D721Med (cell line): ENCODE measurements at regions not wholly inside any gene's neighbourhood (a gene's known extent, or its start where the extent isn't known, plus 50 kb on each side); places are given as distances from the start of the nearest gene placed in this dataset.

Experiments used
- DNase-seq: peaks from one replicate; pipeline ENCODE4 v3.0.0; 2011; ENCODE audit warnings: low spot score; ENCODE audit not compliant: insufficient read length
- FAIRE-seq: peaks from 2 replicates; lab custom pipeline; 2011; peaks lifted over from hg19 to GRCh38; lab: Jason Lieb, UNC
- TF ChIP-seq, protein P1 (sequence below): IDR thresholded peaks from 2 replicates; pipeline ENCODE4 v1.5.1; 2012; ENCODE audit warnings: mild to moderate bottlenecking, control low read depth; ENCODE audit not compliant: insufficient read depth; ENCODE audit errors: missing control alignments

GRCh38 chr11:96466607-96467006, 76.8 kb downstream of the JRKL start:
- DNase-seq (no peak), FAIRE-seq (no peak)
- TF ChIP-seq, protein P1, sequence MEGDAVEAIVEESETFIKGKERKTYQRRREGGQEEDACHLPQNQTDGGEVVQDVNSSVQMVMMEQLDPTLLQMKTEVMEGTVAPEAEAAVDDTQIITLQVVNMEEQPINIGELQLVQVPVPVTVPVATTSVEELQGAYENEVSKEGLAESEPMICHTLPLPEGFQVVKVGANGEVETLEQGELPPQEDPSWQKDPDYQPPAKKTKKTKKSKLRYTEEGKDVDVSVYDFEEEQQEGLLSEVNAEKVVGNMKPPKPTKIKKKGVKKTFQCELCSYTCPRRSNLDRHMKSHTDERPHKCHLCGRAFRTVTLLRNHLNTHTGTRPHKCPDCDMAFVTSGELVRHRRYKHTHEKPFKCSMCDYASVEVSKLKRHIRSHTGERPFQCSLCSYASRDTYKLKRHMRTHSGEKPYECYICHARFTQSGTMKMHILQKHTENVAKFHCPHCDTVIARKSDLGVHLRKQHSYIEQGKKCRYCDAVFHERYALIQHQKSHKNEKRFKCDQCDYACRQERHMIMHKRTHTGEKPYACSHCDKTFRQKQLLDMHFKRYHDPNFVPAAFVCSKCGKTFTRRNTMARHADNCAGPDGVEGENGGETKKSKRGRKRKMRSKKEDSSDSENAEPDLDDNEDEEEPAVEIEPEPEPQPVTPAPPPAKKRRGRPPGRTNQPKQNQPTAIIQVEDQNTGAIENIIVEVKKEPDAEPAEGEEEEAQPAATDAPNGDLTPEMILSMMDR, result no peak

DNA sequence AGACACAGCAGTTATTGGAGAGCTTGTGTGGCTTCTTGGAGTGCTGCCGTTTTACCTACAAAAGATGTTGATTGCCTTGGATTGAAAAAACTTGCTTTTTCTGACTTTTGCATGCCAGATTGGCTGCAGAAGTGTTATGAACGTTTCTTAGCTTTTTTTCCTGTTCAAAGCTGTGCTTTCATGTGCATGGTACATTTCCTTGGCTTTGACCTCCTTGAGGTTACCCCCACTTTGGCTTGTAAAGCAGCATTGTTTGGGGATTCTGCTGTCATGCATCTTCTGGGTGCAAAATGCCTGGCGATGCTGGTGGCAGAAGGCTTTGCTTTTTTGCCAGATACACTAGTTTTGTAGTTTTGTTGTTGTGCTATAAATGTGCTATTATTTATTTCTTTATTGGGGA, 80.0 kb downstream of the JRKL start:
- no peak for DNase-seq
- TF ChIP-seq, protein P1, result no peak
- FAIRE-seq, result no peak

GRCh38 chr11:96470521-96470920, 80.7 kb downstream of the JRKL start:
- DNase-seq (no peak), FAIRE-seq (no peak)
- TF ChIP-seq, protein P1, result no peak

- FAIRE-seq (no peak), DNase-seq (no peak)
- TF ChIP-seq, protein P1, result no peak
Measured at GRCh38 chr11:96472085-96472484, 82.3 kb downstream of the JRKL start.

GRCh38 chr11:96474263-96474662, 84.5 kb downstream of the JRKL start:
- no peak for DNase-seq
- TF ChIP-seq, protein P1, result no peak
- FAIRE-seq, result no peak

GRCh38 chr11:96481204-96481603, 91.4 kb downstream of the JRKL start:
- FAIRE-seq (peak; percentile 16), DNase-seq (no peak)
- TF ChIP-seq, protein P1, result no peak

GRCh38 chr11:96481771-96482170, 92.0 kb downstream of the JRKL start:
- TF ChIP-seq, protein P1, result no peak
- no peak for DNase-seq
- FAIRE-seq, result no peak
